Activated naive CD4-positive, alpha-beta T cell treated with anti-CD3 and anti-CD28 coated beads for 36 hours (primary cell): ENCODE measurements at regions not wholly inside any gene's neighbourhood (a gene's known extent, or its start where the extent isn't known, plus 50 kb on each side); places are given as distances from the start of the nearest gene placed in this dataset.

ENCODE experiments used
- CTCF ChIA-PET: fragments of 350-600 bp; sonication (Branson Sonifier 250); formaldehyde crosslinking; loops from one replicate; lab custom pipeline; 2021; ENCODE audit warnings: antibody characterized with exemption; lab: Charles Lee
- DNase-seq: peaks from one replicate; pipeline ENCODE4 v3.0.0-alpha.2; 2020
- H3K27ac Mint-ChIP-seq: one replicate; pipeline ENCODE4 v1.8.0; 2021; ENCODE audit warnings: mild to moderate bottlenecking, mixed read lengths
- H3K27me3 Mint-ChIP-seq: one replicate; pipeline ENCODE4 v1.8.0; 2021; ENCODE audit warnings: low read depth, mixed read lengths
- H3K36me3 Mint-ChIP-seq: one replicate; pipeline ENCODE4 v1.8.0; 2021; ENCODE audit warnings: low read depth, mixed read lengths
- H3K4me1 Mint-ChIP-seq: one replicate; pipeline ENCODE4 v1.8.0; 2021; ENCODE audit warnings: low read depth, mixed read lengths
- H3K4me3 Mint-ChIP-seq: one replicate; pipeline ENCODE4 v1.8.0; 2021; ENCODE audit warnings: mild to moderate bottlenecking, moderate library complexity, mixed read lengths
- H3K9me3 Mint-ChIP-seq: one replicate; pipeline ENCODE4 v1.8.0; 2021; ENCODE audit warnings: mixed read lengths
- intact Hi-C: fragments of 100-400 bp; cut with micrococcal nuclease; formaldehyde crosslinking; loops from one replicate; pipeline ENCODE4 v1.15.1; 2023

- no peak overlapping the region for H3K27ac Mint-ChIP-seq
- intact Hi-C loops, result no loop called here
- no peak overlapping the region for H3K4me3 Mint-ChIP-seq
- CTCF ChIA-PET, result no interaction called here
- no peaks in the 10 kb centered on the region for H3K36me3 Mint-ChIP-seq
- H3K27me3 Mint-ChIP-seq, result no peaks in the 10 kb centered on the region
- no peaks in the 10 kb centered on the region for H3K4me1 Mint-ChIP-seq
- no peaks in the 10 kb centered on the region for H3K9me3 Mint-ChIP-seq
- no peak for DNase-seq
Measured at GRCh38 chr6:95266537-95267258, 310.6 kb upstream of the MANEA start.

GRCh38 chr6:95274686-95275235 lies 302.6 kb upstream of the MANEA start:
- H3K4me3 Mint-ChIP-seq, result no peak overlapping the region
- H3K9me3 Mint-ChIP-seq, result no peaks in the 10 kb centered on the region
- H3K27me3 Mint-ChIP-seq, result no peaks in the 10 kb centered on the region
- CTCF ChIA-PET, result no interaction called here
- H3K4me1 Mint-ChIP-seq, result no peaks in the 10 kb centered on the region
- no peak for DNase-seq
- intact Hi-C loops, result no loop called here
- no peak overlapping the region for H3K27ac Mint-ChIP-seq
- H3K36me3 Mint-ChIP-seq, result no peaks in the 10 kb centered on the region

GRCh38 chr6:95279616-95280015 lies 297.7 kb upstream of the MANEA start:
- no peak for DNase-seq
- CTCF ChIA-PET, result no interaction called here
- Mint-ChIP-seq H3K4me1 (no peaks in the 10 kb centered on the region), H3K36me3 (no peaks in the 10 kb centered on the region), H3K4me3 (no peak overlapping the region), H3K27me3 (no peaks in the 10 kb centered on the region), H3K9me3 (no peaks in the 10 kb centered on the region), H3K27ac (no peak overlapping the region)
- intact Hi-C loops, result no loop called here

- H3K27me3 Mint-ChIP-seq, result no peaks in the 10 kb centered on the region
- H3K27ac Mint-ChIP-seq, result no peak overlapping the region
- no peaks in the 10 kb centered on the region for H3K36me3 Mint-ChIP-seq
- no peaks in the 10 kb centered on the region for H3K9me3 Mint-ChIP-seq
- intact Hi-C loops, result no loop called here
- no peak overlapping the region for H3K4me3 Mint-ChIP-seq
- no peaks in the 10 kb centered on the region for H3K4me1 Mint-ChIP-seq
- DNase-seq, result no peak
- CTCF ChIA-PET, result interaction anchor here (0.6 to 1.1 kb wide), 2 partner anchors 78 to 1780 kb away, joined by 3 read pairs; no protein-coding TSS in a partner anchor
Measured at GRCh38 chr6:95280686-95281273, 296.6 kb upstream of the MANEA start.

- H3K4me3 Mint-ChIP-seq, result no peak overlapping the region
- H3K36me3 Mint-ChIP-seq, result no peaks in the 10 kb centered on the region
- H3K9me3 Mint-ChIP-seq, result no peaks in the 10 kb centered on the region
- CTCF ChIA-PET, result no interaction called here
- H3K4me1 Mint-ChIP-seq, result no peaks in the 10 kb centered on the region
- DNase-seq, result no peak
- no peak overlapping the region for H3K27ac Mint-ChIP-seq
- H3K27me3 Mint-ChIP-seq, result no peaks in the 10 kb centered on the region
- intact Hi-C loops, result no loop called here
Measured at GRCh38 chr6:95285881-95286280, 291.5 kb upstream of the MANEA start.

GRCh38 chr6:95286874-95287273 lies 290.5 kb upstream of the MANEA start:
- intact Hi-C loops, result no loop called here
- H3K4me1 Mint-ChIP-seq, result no peaks in the 10 kb centered on the region
- H3K27ac Mint-ChIP-seq, result no peak overlapping the region
- H3K4me3 Mint-ChIP-seq, result no peak overlapping the region
- CTCF ChIA-PET, result no interaction called here
- H3K36me3 Mint-ChIP-seq, result no peaks in the 10 kb centered on the region
- no peak for DNase-seq
- no peaks in the 10 kb centered on the region for H3K27me3 Mint-ChIP-seq
- peaks cover 2% of the 10 kb centered on the region for H3K9me3 Mint-ChIP-seq

GRCh38 chr6:95288251-95288650 lies 289.1 kb upstream of the MANEA start:
- Mint-ChIP-seq H3K9me3 (peaks cover 2% of the 10 kb centered on the region), H3K4me1 (no peaks in the 10 kb centered on the region), H3K36me3 (no peaks in the 10 kb centered on the region), H3K4me3 (no peak overlapping the region), H3K27ac (no peak overlapping the region), H3K27me3 (no peaks in the 10 kb centered on the region)
- intact Hi-C loops, result no loop called here
- CTCF ChIA-PET, result no interaction called here
- no peak for DNase-seq

GRCh38 chr6:95292011-95292410 lies 285.3 kb upstream of the MANEA start:
- DNase-seq, result no peak
- CTCF ChIA-PET, result no interaction called here
- no peak overlapping the region for H3K4me3 Mint-ChIP-seq
- H3K9me3 Mint-ChIP-seq, result peaks cover 3% of the 10 kb centered on the region
- H3K4me1 Mint-ChIP-seq, result no peaks in the 10 kb centered on the region
- H3K27me3 Mint-ChIP-seq, result no peaks in the 10 kb centered on the region
- intact Hi-C loops, result no loop called here
- no peaks in the 10 kb centered on the region for H3K36me3 Mint-ChIP-seq
- H3K27ac Mint-ChIP-seq, result no peak overlapping the region

- Mint-ChIP-seq H3K27ac (no peak overlapping the region), H3K9me3 (peaks cover 3% of the 10 kb centered on the region), H3K4me1 (no peaks in the 10 kb centered on the region), H3K4me3 (no peak overlapping the region), H3K27me3 (no peaks in the 10 kb centered on the region), H3K36me3 (no peaks in the 10 kb centered on the region)
- intact Hi-C loops, result no loop called here
- CTCF ChIA-PET, result interaction anchor here (0.6 kb wide), 1 partner anchor 366 kb away, joined by 4 read pairs; no protein-coding TSS in a partner anchor
- DNase-seq, result no peak
Measured at GRCh38 chr6:95293257-95293656, 284.1 kb upstream of the MANEA start.

- DNase-seq, result no peak
- H3K27me3 Mint-ChIP-seq, result no peaks in the 10 kb centered on the region
- peaks cover 3% of the 10 kb centered on the region for H3K9me3 Mint-ChIP-seq
- no peak overlapping the region for H3K27ac Mint-ChIP-seq
- CTCF ChIA-PET, result no interaction called here
- no peaks in the 10 kb centered on the region for H3K4me1 Mint-ChIP-seq
- no peak overlapping the region for H3K4me3 Mint-ChIP-seq
- intact Hi-C loops, result no loop called here
- H3K36me3 Mint-ChIP-seq, result no peaks in the 10 kb centered on the region
Measured at GRCh38 chr6:95294043-95294442, 283.3 kb upstream of the MANEA start.

GRCh38 chr6:95309545-95309944 lies 267.8 kb upstream of the MANEA start:
- intact Hi-C loops, result no loop called here
- Mint-ChIP-seq H3K4me3 (no peak overlapping the region), H3K27me3 (no peaks in the 10 kb centered on the region), H3K27ac (no peak overlapping the region), H3K36me3 (no peaks in the 10 kb centered on the region), H3K4me1 (no peaks in the 10 kb centered on the region), H3K9me3 (no peaks in the 10 kb centered on the region)
- CTCF ChIA-PET, result no interaction called here
- no peak for DNase-seq

- no peak overlapping the region for H3K27ac Mint-ChIP-seq
- no peak for DNase-seq
- H3K9me3 Mint-ChIP-seq, result no peaks in the 10 kb centered on the region
- intact Hi-C loops, result no loop called here
- no peaks in the 10 kb centered on the region for H3K4me1 Mint-ChIP-seq
- CTCF ChIA-PET, result interaction anchor here (0.6 kb wide), 1 partner anchor 873 kb away, joined by 3 read pairs; no protein-coding TSS in a partner anchor
- no peaks in the 10 kb centered on the region for H3K36me3 Mint-ChIP-seq
- no peaks in the 10 kb centered on the region for H3K27me3 Mint-ChIP-seq
- no peak overlapping the region for H3K4me3 Mint-ChIP-seq
Measured at GRCh38 chr6:95318137-95318536, 259.2 kb upstream of the MANEA start.

GRCh38 chr6:95321126-95321525 lies 256.2 kb upstream of the MANEA start:
- CTCF ChIA-PET, result no interaction called here

More at GRCh38 chr6:95321126-95321525, 256.2 kb upstream of the MANEA start:
- intact Hi-C loops, result no loop called here
- H3K4me1 Mint-ChIP-seq, result no peaks in the 10 kb centered on the region
- H3K27me3 Mint-ChIP-seq, result no peaks in the 10 kb centered on the region
- H3K27ac Mint-ChIP-seq, result no peak overlapping the region
- no peaks in the 10 kb centered on the region for H3K36me3 Mint-ChIP-seq
- H3K4me3 Mint-ChIP-seq, result no peak overlapping the region
- H3K9me3 Mint-ChIP-seq, result no peaks in the 10 kb centered on the region
- no peak for DNase-seq
